Fibroblast of peridontal ligament (primary cell): ENCODE measurements at regions not wholly inside any gene's neighbourhood (a gene's known extent, or its start where the extent isn't known, plus 50 kb on each side); places are given as distances from the start of the nearest gene placed in this dataset.
"Not testable (repeated sequence)": the region's sequence is repeated elsewhere in the genome, so short reads cannot be mapped to it uniquely, and the experiment has no call there.

Source experiments
- DNase-seq: peaks from one replicate; pipeline ENCODE4 v3.0.0-alpha.2; 2010; ENCODE audit errors: extremely low read depth

GRCh38 chr16:48105976-48106375, 49.8 kb downstream of the ABCC12 start:
- no peak for DNase-seq

- peak; percentile 18 for DNase-seq
Measured at GRCh38 chr16:48105456-48105855, 50.3 kb downstream of the ABCC12 start.

GRCh38 chr16:48103591-48103990, 52.2 kb downstream of the ABCC12 start:
- DNase-seq, result no peak

DNA sequence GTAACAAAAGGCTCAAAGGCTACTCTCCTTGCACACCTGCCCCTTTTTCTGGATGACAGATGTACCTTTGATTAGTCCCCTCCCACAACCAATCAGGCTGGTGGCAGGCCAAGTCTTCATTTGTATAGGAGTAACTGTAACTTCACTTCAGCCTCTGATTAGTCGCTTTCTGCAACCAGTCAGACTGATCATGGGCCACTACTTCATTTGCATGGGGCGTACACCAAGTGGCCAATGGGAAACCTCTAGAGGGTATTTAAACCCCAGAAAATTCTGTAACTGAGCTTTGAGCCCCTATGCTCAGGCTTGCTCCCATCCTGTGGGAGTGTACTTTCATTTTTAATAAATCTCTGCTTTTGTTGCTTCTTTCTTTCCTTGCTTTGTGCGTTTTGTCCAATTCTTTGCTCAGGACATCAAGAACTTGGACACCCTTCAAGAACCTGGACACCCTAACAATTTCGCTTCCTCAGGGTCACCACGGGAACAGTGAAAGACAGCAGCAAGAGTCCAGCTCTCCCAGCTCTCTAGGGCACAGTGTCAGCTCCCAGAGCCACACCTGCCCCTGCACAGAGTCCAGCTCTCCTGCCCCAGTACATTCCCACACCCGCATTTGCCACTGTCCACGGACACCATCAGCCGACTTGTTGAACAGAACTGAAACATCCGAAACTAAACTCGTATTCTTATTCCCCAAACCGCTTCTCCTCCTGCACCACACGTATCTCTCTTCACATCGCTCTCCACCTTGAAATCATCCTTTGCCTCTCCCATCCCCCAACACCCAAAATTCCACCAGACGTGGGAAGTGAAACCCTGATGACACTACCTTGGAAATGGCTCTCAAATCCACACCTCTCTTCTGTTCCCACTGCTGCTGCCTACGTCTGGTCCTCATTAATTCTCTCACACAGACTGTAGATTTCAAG, 53.4 kb downstream of the ABCC12 start:
- no peak for DNase-seq

- DNase-seq, result no peak
Measured at GRCh38 chr16:48101069-48101674, 54.6 kb downstream of the ABCC12 start.

DNA sequence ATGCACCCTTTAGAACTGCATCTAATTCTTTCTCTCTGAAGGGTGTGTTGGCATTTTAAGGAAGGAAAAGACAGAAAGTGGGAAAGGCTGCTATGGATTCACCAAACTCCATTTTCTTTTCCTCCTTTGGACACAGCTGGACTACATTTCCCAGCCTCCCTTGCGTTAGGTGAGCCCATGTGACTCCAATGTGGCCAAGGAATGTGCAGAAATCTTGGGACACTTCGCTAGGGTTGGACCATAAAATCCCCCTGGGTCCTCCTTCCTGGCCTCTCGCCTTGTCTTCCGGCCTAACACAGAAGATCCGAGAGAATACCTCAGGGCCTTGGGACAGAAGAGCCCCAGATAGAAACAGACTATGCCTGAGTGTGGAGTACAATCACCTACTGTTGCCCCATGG, 56.3 kb downstream of the ABCC12 start:
- DNase-seq, result no peak

GRCh38 chr16:48098472-48098871, 57.3 kb downstream of the ABCC12 start:
- no peak for DNase-seq

DNA sequence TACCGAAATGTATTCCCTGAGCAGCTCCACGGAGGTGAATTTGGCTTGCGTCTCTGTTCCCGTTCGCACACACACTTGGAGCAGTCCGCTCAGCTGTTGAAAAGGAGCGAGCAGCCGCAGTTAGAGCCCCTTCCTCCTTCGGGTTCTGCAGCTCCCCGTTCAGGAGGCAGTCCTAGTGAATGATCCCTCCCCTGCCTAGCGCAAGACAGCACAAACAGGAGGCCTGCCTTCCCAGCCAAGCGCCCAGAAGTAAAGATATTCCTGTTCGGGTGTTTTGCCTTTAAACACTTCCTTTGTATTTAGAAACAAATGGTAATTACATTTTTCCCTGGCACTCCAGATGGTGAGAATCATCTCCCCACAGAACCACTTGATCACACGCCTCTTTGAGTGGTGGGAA, 64.7 kb downstream of the ABCC12 start:
- DNase-seq, result no peak

GRCh38 chr16:48089053-48089792, 66.6 kb downstream of the ABCC12 start:
- no peak for DNase-seq

- no peak for DNase-seq
Measured at GRCh38 chr16:48087639-48088038, 68.2 kb downstream of the ABCC12 start.

- DNase-seq, result no peak
Measured at GRCh38 chr16:48086422-48086821, 69.4 kb downstream of the ABCC12 start.

- DNase-seq, result no peak
Measured at GRCh38 chr16:48085729-48086128, 70.1 kb downstream of the ABCC12 start.

DNA sequence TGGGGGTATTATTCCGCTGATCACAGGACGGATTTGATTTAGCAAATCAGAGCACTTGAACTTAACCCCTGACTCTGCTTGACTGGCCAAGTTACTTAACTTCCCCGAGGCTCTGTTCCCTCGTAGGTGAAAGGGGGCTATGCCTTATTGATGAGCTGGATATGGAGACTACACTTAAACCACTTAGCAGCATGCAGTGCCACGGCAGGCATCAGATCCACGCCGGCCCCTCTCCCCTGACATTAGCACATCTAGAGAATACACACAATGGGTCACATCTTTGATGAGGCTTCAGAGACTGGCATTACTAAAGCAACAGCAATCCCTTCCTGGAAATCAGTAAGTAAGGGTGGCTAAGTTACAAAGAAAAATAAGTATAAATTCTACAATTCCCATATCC, 71.0 kb downstream of the ABCC12 start:
- no peak for DNase-seq

DNA sequence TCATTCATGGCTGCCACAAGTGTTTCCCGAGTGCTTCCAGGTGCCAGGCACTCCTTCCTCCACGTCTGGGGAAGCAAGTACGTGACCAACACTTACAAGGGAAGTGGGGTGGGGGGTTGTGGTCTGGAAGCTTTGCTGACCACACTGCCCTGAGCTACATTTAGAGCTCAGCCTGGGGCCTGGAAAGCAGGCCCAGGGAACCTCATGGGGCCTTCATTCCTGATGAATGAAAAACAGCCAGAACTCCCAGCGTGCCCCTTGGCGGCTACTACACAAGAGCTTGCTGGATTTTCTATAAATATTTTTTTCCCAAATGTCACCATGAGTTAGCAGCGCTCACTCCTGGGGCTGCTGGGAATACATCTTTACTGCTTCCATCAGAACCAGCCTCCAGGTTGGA, 73.3 kb downstream of the ABCC12 start:
- peak; percentile 34 for DNase-seq

DNA sequence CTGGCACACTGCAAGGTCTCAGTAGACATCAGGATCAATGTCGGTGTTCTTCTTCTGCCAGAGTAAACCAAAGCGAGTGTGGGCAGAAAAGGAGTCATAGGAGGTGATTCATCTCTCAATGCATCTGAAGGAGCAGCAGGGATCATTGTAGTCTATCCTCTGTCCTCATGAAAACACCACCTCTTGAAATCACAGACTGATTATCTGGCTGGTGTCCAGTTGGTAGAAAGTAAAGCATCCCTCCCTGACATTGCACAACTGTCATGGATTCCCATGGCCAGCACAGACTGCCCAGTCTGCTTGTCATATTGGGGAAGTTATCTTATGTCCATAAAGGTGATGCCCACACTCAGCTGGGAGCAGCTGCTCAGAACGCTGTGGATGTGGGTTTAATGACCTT, 74.1 kb downstream of the ABCC12 start:
- peak; percentile 69 for DNase-seq

GRCh38 chr16:48076455-48077012, 79.3 kb downstream of the ABCC12 start:
- peak; percentile 41 for DNase-seq

GRCh38 chr16:48075398-48075797, 80.4 kb downstream of the ABCC12 start:
- DNase-seq, result peak; percentile 42

DNA sequence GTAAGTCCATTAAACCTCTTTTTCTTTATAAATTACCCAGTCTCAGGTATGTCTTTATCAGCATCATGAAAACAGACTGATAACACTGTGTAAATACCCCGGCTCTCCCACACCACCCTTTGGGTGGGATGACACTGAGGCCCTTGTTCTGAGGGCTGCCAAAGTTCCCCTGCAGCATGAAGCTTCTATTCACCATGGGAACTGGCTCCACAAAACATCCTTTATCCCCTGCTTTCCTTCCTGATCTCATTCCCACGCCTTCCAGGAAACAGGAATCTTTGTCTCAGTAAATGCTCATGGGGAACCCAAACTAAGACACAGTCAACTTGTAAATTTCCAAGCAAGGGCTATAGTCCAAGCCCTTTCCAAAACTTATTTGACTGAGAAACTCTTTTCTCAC, 88.4 kb downstream of the ABCC12 start:
- no peak for DNase-seq

DNA sequence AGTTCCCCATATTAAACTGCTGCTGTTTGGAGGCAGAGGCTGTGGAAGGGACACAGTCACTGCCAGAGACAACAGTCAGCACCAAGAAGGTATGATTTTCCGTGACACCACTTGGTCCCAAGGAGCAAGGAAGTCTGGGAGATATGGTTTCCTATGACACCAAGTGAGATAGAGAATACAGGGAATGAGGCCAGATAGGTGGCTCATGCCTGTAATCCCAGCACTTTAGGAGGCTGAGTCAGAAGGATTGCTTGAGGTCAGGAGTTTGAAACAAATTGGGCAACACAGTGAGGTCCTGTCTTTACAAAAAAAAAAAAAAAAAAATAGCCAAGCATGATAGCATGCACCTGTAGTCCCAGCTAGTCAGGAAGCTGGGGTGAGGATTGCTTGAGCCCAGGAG, 90.8 kb downstream of the ABCC12 start:
- DNase-seq, result no peak

DNA sequence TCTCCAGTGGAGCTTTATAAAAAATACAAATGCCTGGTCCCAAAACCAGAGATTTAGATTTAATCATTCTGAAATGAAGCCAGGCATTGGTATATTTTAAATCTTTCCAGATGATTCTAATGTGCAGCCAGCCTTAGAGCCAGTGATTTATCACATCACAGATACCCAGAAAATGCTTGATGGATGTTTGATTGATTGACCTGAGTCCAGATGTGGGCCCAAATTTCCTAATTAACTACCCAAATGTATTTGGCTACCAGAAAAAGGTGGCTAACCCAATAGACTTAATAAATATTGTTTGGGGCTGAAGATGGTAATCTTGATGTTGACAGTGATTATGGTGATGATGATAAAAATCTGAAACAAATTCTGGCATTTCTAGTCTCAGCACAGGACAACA, 93.1 kb downstream of the ABCC12 start:
- no peak for DNase-seq

- no peak for DNase-seq
Measured at GRCh38 chr16:48059936-48060335, 95.9 kb downstream of the ABCC12 start.

- DNase-seq, result not testable (repeated sequence)
Measured at GRCh38 chr16:48059190-48059589, 96.6 kb downstream of the ABCC12 start.
